HCT116 (cell line): ENCODE measurements at regions not wholly inside any gene's neighbourhood (a gene's known extent, or its start where the extent isn't known, plus 50 kb on each side); places are given as distances from the start of the nearest gene placed in this dataset.

ENCODE experiments used
- ATAC-seq: fragments of 200-7000 bp; cut with Tn5 transposase; 2 replicates; pipeline ENCODE4 v1.9.1; 2020; ENCODE audit warnings: mild to moderate bottlenecking, moderate library complexity
- BruUV-seq: library from RNA; stranded (reverse); fragments of 400-500 nt; replicated peaks from 2 replicates; lab custom pipeline; 2021; lab: Mats Ljungman, UMichigan
- CTCF ChIA-PET: fragments of 300-600 bp; sonication (Branson Sonifier 250); formaldehyde crosslinking; loops from one replicate; lab custom pipeline; 2021; ENCODE audit warnings: antibody characterized with exemption; lab: Charles Lee
- POLR2A ChIA-PET: fragments of 300-600, 350-600 bp; sonication (Branson Sonifier 250); formaldehyde crosslinking; loops from one replicate; lab custom pipeline; 2021; ENCODE audit warnings: antibody characterized with exemption; lab: Charles Lee
- RAD21 ChIA-PET, 2 experiments: fragments of 300-600 bp; sonication (Branson Sonifier 250); formaldehyde crosslinking; loops; one replicate each; lab custom pipeline; 2023; ENCODE audit warnings: low total read pairs in 2 of 2; ENCODE audit not compliant: uncharacterized antibody in 2 of 2, unreplicated experiment in 2 of 2, low non-redundant PET in 1 of 2; lab: Charles Lee
- DNase-seq: peaks from one replicate; pipeline ENCODE4 v3.0.0-alpha.2; 2010; ENCODE audit warnings: low read depth, low spot score
- H2AFZ ChIP-seq: fragments of 200-600 bp; shearing (Covaris generic), sonication (generic); 2 replicates; pipeline ENCODE4 v1.6.1; 2017; ENCODE audit warnings: low read depth, mixed run types, mixed read lengths, antibody characterized with exemption, low read length; ENCODE audit not compliant: poor library complexity, severe bottlenecking
- H3K27ac ChIP-seq: 2 replicates; pipeline ENCODE4 v1.5.1; 2012; ENCODE audit warnings: low read depth, low read length
- H3K27me3 ChIP-seq: fragments of 200-600 bp; sonication (generic); 2 replicates; pipeline ENCODE4 v1.6.1; 2016; ENCODE audit warnings: mixed run types, low read length, mixed read lengths; ENCODE audit not compliant: insufficient read depth
- H3K36me3 ChIP-seq, 2 experiments: fragments of 200-500 bp in 1 of 2; fragments of 200-600 bp in 1 of 2; sonication (Bioruptor generic) in 1 of 2; sonication (generic) in 1 of 2; 2 replicates each; pipeline versions ENCODE4 v1.5.1 to v1.6.1; 2014 to 2016; ENCODE audit warnings: low read length in 2 of 2, inconsistent platforms in 1 of 2, mixed read lengths in 1 of 2, mixed run types in 1 of 2; ENCODE audit not compliant: insufficient read depth in 2 of 2, control insufficient read depth in 1 of 2
- H3K4me1 ChIP-seq, 2 experiments: fragments of 200-600 bp in 1 of 2; sonication (generic) in 1 of 2; 2 replicates each; pipeline versions ENCODE4 v1.5.1 to v1.6.1; 2012 to 2017; ENCODE audit warnings: low read length in 2 of 2, inconsistent platforms in 1 of 2, mild to moderate bottlenecking in 1 of 2, mixed read lengths in 1 of 2, mixed run types in 1 of 2, moderate library complexity in 1 of 2; ENCODE audit not compliant: insufficient read depth in 2 of 2, control insufficient read depth in 1 of 2
- H3K4me2 ChIP-seq: fragments of 200-600 bp; sonication (generic); 2 replicates; pipeline ENCODE4 v1.6.1; 2017; ENCODE audit warnings: mixed run types, low read length, mixed read lengths
- H3K4me3 ChIP-seq, 2 experiments: fragments of 200-600 bp in 1 of 2; sonication (generic) in 1 of 2; replicated peaks in 1 of 2; 2 replicates each; pipeline ENCODE4 v1.5.1; 2011 to 2016; ENCODE audit warnings: low read length in 2 of 2, control low read depth in 1 of 2, low read depth in 1 of 2, mild to moderate bottlenecking in 1 of 2, mixed read lengths in 1 of 2, mixed run types in 1 of 2
- H3K79me2 ChIP-seq: fragments of 200-600 bp; sonication (generic); 2 replicates; pipeline ENCODE4 v1.6.1; 2017; ENCODE audit warnings: mild to moderate bottlenecking, mixed run types, low read length, moderate library complexity, mixed read lengths; ENCODE audit not compliant: insufficient read depth
- H3K9ac ChIP-seq: fragments of 200-600 bp; sonication (generic); 2 replicates; pipeline ENCODE4 v1.6.1; 2016; ENCODE audit warnings: low read length, mixed read lengths
- H3K9me2 ChIP-seq: fragments of 200-600 bp; sonication (generic), shearing (Covaris generic); 2 replicates; pipeline ENCODE4 v1.6.1; 2017; ENCODE audit warnings: mixed run types, mild to moderate bottlenecking, moderate library complexity; ENCODE audit not compliant: insufficient read depth
- H3K9me3 ChIP-seq, 2 experiments: fragments of 200-500 bp in 1 of 2; fragments of 200-600 bp in 1 of 2; sonication (Bioruptor generic) in 1 of 2; sonication (generic) in 1 of 2; 2 replicates each; pipeline ENCODE4 v1.6.1; 2014 to 2017; ENCODE audit warnings: low read length in 2 of 2, mixed read lengths in 2 of 2, inconsistent platforms in 1 of 2, low read depth in 1 of 2, mild to moderate bottlenecking in 1 of 2, mixed run types in 1 of 2, moderate library complexity in 1 of 2; ENCODE audit not compliant: control insufficient read depth in 1 of 2, insufficient read depth in 1 of 2
- H4K20me1 ChIP-seq: fragments of 200-600 bp; sonication (generic), shearing (Covaris generic); 2 replicates; pipeline ENCODE4 v1.6.1; 2017; ENCODE audit warnings: mixed run types, mild to moderate bottlenecking, moderate library complexity; ENCODE audit not compliant: insufficient read depth
- CBX3 ChIP-seq: IDR thresholded peaks from 2 replicates; pipeline ENCODE4 v1.6.1; 2012; ENCODE audit warnings: low read depth
- CEBPB ChIP-seq: IDR thresholded peaks from 2 replicates; pipeline ENCODE4 v1.6.1; 2012; ENCODE audit warnings: low read depth
- EGR1 ChIP-seq: IDR thresholded peaks from 2 replicates; pipeline ENCODE4 v1.6.1; 2012; ENCODE audit warnings: low read depth
- EZH2 ChIP-seq: fragments of 200-600 bp; sonication (generic); IDR thresholded peaks from 2 replicates; pipeline ENCODE4 v1.6.1; 2017; ENCODE audit warnings: antibody characterized with exemption, mixed run types
- EZH2phosphoT487 ChIP-seq: fragments of 200-600 bp; IDR thresholded peaks from 2 replicates; pipeline ENCODE4 v1.6.1; 2018; ENCODE audit warnings: antibody characterized with exemption, borderline replicate concordance
- FOSL1 ChIP-seq: IDR thresholded peaks from 2 replicates; pipeline ENCODE4 v1.6.1; 2012; ENCODE audit warnings: low read depth
- JUND ChIP-seq: IDR thresholded peaks from 2 replicates; pipeline ENCODE4 v1.6.1; 2012
- RAD21 ChIP-seq: IDR thresholded peaks from 2 replicates; pipeline ENCODE4 v1.6.1; 2012; ENCODE audit warnings: low read depth, mild to moderate bottlenecking
- SIN3A ChIP-seq: IDR thresholded peaks from 2 replicates; pipeline ENCODE4 v1.6.1; 2012; ENCODE audit warnings: low read depth
- SP1 ChIP-seq: IDR thresholded peaks from 2 replicates; pipeline ENCODE4 v1.6.1; 2012; ENCODE audit warnings: low read depth
- SRF ChIP-seq: IDR thresholded peaks from 2 replicates; pipeline ENCODE4 v1.6.1; 2012; ENCODE audit warnings: low read depth
- YY1 ChIP-seq: IDR thresholded peaks from 2 replicates; pipeline ENCODE4 v1.6.1; 2011; ENCODE audit warnings: low read length, low read depth, moderate library complexity, mild to moderate bottlenecking; ENCODE audit not compliant: insufficient replicate concordance; ENCODE audit errors: extremely low read depth
- ZFX ChIP-seq: fragments of 450-650 bp; IDR thresholded peaks from 2 replicates; pipeline ENCODE4 v1.6.1; 2017
- ZNF274 ChIP-seq: fragments of 200-500 bp; sonication (Bioruptor generic); IDR thresholded peaks from 2 replicates; pipeline ENCODE4 v1.6.1; 2014; ENCODE audit warnings: mild to moderate bottlenecking, low read depth, low read length, inconsistent platforms
- intact Hi-C: fragments of 100-400 bp; cut with micrococcal nuclease; formaldehyde crosslinking; loops from 2 replicates; pipeline ENCODE4 v1.10.0; 2022
- TF ChIP-seq, protein P1 (sequence below): IDR thresholded peaks from 2 replicates; pipeline ENCODE4 v1.6.1; 2012
- TF ChIP-seq, protein P2 (sequence below), 3 experiments: fragments of 200-600 bp in 1 of 3; sonication (generic) in 1 of 3; IDR thresholded peaks in 2 of 3; conservative IDR thresholded peaks in 1 of 3; 2 replicates each; pipeline ENCODE4 v1.5.1; 2012 to 2017; ENCODE audit warnings: low read depth in 2 of 3, low read length in 2 of 3, antibody characterized with exemption in 1 of 3, borderline replicate concordance in 1 of 3, control low read depth in 1 of 3, mild to moderate bottlenecking in 1 of 3, mixed read lengths in 1 of 3, mixed run types in 1 of 3, moderate library complexity in 1 of 3; ENCODE audit not compliant: insufficient read depth in 1 of 3
- TF ChIP-seq, protein P3 (sequence below): IDR thresholded peaks from 2 replicates; pipeline ENCODE4 v1.6.1; 2012

DNA sequence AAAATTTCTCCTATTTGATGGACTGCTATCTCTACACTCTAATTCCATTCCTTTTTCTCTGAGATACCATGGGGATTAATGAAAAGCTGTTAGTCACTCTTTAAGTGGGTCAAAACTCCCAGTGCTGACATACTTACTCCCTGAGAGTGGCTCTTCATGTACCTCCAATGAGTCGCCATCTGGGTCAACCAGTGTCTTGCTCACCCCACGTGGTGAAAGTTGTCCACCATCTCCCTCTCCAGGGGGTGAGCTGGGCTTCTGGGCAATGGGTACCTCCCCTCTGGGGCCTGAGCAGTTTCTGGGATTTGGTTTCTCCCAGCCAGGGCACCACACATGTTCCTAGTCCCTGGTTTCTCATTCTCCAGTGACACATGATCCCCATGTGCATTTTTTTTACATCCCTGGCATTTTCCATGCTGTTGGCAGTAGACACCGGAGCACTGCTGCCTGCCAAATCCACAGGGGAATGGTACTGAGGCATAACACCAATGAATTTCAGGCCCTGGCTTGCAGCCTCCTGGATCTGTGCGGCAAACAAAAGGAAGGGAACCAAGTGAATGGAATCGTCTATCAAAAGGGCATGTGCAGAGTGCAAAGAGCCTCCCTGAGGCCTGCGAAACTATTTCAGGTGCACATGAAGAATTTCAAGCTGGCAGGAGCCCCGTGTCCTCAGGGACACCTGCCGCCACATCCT, 817.9 kb upstream of the AMELY start:
- ATAC-seq, result no peak
- Histone ChIP-seq H3K4me3 (no peak overlapping the region), H3K4me2 (no peak overlapping the region), H2AFZ (no peak overlapping the region), H3K9ac (no peak overlapping the region), H4K20me1 (no peaks in the 10 kb centered on the region), H3K4me1 (no peaks in the 10 kb centered on the region), H3K79me2 (no peaks in the 10 kb centered on the region), H3K27me3 (no peaks in the 10 kb centered on the region), H3K9me3 (no peaks in the 10 kb centered on the region), H3K27ac (no peak overlapping the region), H3K36me3 (no peaks in the 10 kb centered on the region), H3K9me2 (no peaks in the 10 kb centered on the region)
- ChIA-PET POLR2A (no interaction called here), RAD21 (no interaction called here), CTCF (no interaction called here)
- TF ChIP-seq CEBPB, result no peak
- no peak for TF ChIP-seq RAD21
- TF ChIP-seq EZH2, result no peak
- TF ChIP-seq EGR1, result no peak
- TF ChIP-seq ZFX, result no peak
- TF ChIP-seq SP1, result no peak
- no peak for TF ChIP-seq SIN3A
- TF ChIP-seq, protein P1, sequence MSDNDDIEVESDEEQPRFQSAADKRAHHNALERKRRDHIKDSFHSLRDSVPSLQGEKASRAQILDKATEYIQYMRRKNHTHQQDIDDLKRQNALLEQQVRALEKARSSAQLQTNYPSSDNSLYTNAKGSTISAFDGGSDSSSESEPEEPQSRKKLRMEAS, result no peak
- no peak for TF ChIP-seq CBX3
- TF ChIP-seq EZH2phosphoT487, result no peak
- no peak for TF ChIP-seq FOSL1
- TF ChIP-seq, protein P2, sequence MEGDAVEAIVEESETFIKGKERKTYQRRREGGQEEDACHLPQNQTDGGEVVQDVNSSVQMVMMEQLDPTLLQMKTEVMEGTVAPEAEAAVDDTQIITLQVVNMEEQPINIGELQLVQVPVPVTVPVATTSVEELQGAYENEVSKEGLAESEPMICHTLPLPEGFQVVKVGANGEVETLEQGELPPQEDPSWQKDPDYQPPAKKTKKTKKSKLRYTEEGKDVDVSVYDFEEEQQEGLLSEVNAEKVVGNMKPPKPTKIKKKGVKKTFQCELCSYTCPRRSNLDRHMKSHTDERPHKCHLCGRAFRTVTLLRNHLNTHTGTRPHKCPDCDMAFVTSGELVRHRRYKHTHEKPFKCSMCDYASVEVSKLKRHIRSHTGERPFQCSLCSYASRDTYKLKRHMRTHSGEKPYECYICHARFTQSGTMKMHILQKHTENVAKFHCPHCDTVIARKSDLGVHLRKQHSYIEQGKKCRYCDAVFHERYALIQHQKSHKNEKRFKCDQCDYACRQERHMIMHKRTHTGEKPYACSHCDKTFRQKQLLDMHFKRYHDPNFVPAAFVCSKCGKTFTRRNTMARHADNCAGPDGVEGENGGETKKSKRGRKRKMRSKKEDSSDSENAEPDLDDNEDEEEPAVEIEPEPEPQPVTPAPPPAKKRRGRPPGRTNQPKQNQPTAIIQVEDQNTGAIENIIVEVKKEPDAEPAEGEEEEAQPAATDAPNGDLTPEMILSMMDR (IDR thresholded peaks at IDR 0.05 in 2 of 3, conservative IDR thresholded peaks at IDR 0.05 in 1 of 3; ENCODE audit: borderline replicate concordance in 1 of 3, insufficient read depth in 1 of 3, low read depth in 2 of 3, low read length in 2 of 3), result no peak
- TF ChIP-seq JUND, result no peak
- TF ChIP-seq, protein P3, sequence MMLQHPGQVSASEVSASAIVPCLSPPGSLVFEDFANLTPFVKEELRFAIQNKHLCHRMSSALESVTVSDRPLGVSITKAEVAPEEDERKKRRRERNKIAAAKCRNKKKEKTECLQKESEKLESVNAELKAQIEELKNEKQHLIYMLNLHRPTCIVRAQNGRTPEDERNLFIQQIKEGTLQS, result no peak
- no peak for TF ChIP-seq ZNF274
- TF ChIP-seq YY1, result no peak
- TF ChIP-seq SRF, result no peak
- BruUV-seq, result no TSS peak
- intact Hi-C loops, result no loop called here
- DNase-seq, result no peak
